B cell (primary cell): ENCODE measurements at regions not wholly inside any gene's neighbourhood (a gene's known extent, or its start where the extent isn't known, plus 50 kb on each side); places are given as distances from the start of the nearest gene placed in this dataset.

Source experiments
- ATAC-seq: fragments of 200-7000 bp; cut with Tn5 transposase; one replicate; pipeline ENCODE4 v1.10.0; 2021; ENCODE audit warnings: low read depth, mild to moderate bottlenecking, moderate number of reproducible peaks, moderate library complexity
- CTCF ChIA-PET: fragments of 350-600 bp; sonication (Branson Sonifier 250); formaldehyde crosslinking; loops from one replicate; lab custom pipeline; 2021; ENCODE audit warnings: antibody characterized with exemption, inconsistent platforms; lab: Charles Lee
- POLR2A ChIA-PET: fragments of 350-600 bp; sonication (Branson Sonifier 250); formaldehyde crosslinking; loops from one replicate; lab custom pipeline; 2021; ENCODE audit warnings: antibody characterized with exemption; lab: Charles Lee
- DNase-seq: peaks from one replicate; pipeline ENCODE4 v3.0.0; 2013
- H2AFZ ChIP-seq: 2 replicates; pipeline ENCODE4 v1.6.1; 2012; ENCODE audit warnings: mild to moderate bottlenecking, low read depth, low read length; ENCODE audit not compliant: insufficient read depth, poor library complexity, severe bottlenecking
- H3K27ac ChIP-seq, 2 donors: 1 replicate in 1 of 2; 2 replicates in 1 of 2; pipeline ENCODE4 v1.5.1; 2012 to 2013; ENCODE audit warnings: low read length in 2 of 2, mild to moderate bottlenecking in 2 of 2, moderate library complexity in 1 of 2
- H3K27me3 ChIP-seq, 4 experiments: fragments of 200-600 bp in 1 of 4; sonication (generic) in 1 of 4; replicated peaks in 1 of 4; 1 replicate in 2 of 4; 2 replicates in 2 of 4; pipeline versions ENCODE4 v1.6.1 to v1.7.0; 2013 to 2016; ENCODE audit warnings: low read length in 3 of 4, mild to moderate bottlenecking in 2 of 4, mixed read lengths in 1 of 4, moderate library complexity in 1 of 4; ENCODE audit not compliant: insufficient read depth in 4 of 4, control insufficient read depth in 3 of 4; ENCODE audit errors: control extremely low read depth in 1 of 4
- H3K36me3 ChIP-seq, 2 experiments: replicated peaks in 1 of 2; 1 replicate in 1 of 2; 2 replicates in 1 of 2; pipeline versions ENCODE4 v1.6.1 to v1.7.1; 2013; ENCODE audit warnings: low read length in 1 of 2; ENCODE audit not compliant: insufficient read depth in 2 of 2, control insufficient read depth in 1 of 2; ENCODE audit errors: control extremely low read depth in 1 of 2, extremely low read depth in 1 of 2
- H3K4me1 ChIP-seq, 2 donors: fragments of 200-600 bp in 1 of 2; sonication (generic) in 1 of 2; 1 replicate in 1 of 2; 2 replicates in 1 of 2; pipeline versions ENCODE4 v1.5.1 to v1.6.1; 2013 to 2017; ENCODE audit warnings: low read length in 2 of 2; ENCODE audit not compliant: control insufficient read depth in 2 of 2, insufficient read depth in 2 of 2
- H3K4me2 ChIP-seq: replicated peaks from 2 replicates; pipeline ENCODE3; 2012; ENCODE audit warnings: mild to moderate bottlenecking, low read depth, low read length; ENCODE audit not compliant: poor library complexity, severe bottlenecking
- H3K4me3 ChIP-seq, 5 experiments: fragments of 200-600 bp in 1 of 5; sonication (generic) in 1 of 5; 1 replicate in 3 of 5; 2 replicates in 2 of 5; pipeline versions ENCODE4 v1.5.1 to v1.7.0; 2011 to 2016; ENCODE audit warnings: low read length in 4 of 5, mild to moderate bottlenecking in 4 of 5, low read depth in 2 of 5, control low read depth in 1 of 5, moderate library complexity in 1 of 5; ENCODE audit not compliant: insufficient read depth in 1 of 5; ENCODE audit errors: control extremely low read depth in 1 of 5, extremely low read depth in 1 of 5
- H3K79me2 ChIP-seq: fragments of 200-600 bp; sonication (generic); one replicate; pipeline ENCODE4 v1.6.0; 2016; ENCODE audit warnings: low read length; ENCODE audit not compliant: control insufficient read depth, insufficient read depth
- H3K9ac ChIP-seq: fragments of 200-600 bp; sonication (generic); 2 replicates; pipeline ENCODE4 v1.6.1; 2017; ENCODE audit warnings: mild to moderate bottlenecking, low read length, moderate library complexity
- H3K9me3 ChIP-seq, 3 donors: one replicate each; pipeline versions ENCODE4 v1.6.1 to v1.7.1; 2013; ENCODE audit warnings: low read length in 2 of 3; ENCODE audit not compliant: control insufficient read depth in 2 of 3, insufficient read depth in 1 of 3; ENCODE audit errors: control extremely low read depth in 1 of 3
- H4K20me1 ChIP-seq: 2 replicates; pipeline ENCODE4 v1.6.0; 2012; ENCODE audit warnings: mild to moderate bottlenecking, low read length; ENCODE audit not compliant: insufficient read depth, control insufficient read depth, poor library complexity, severe bottlenecking
- H3K27ac Mint-ChIP-seq: one replicate; pipeline ENCODE4 v1.8.0; 2021; ENCODE audit warnings: mixed read lengths
- H3K27me3 Mint-ChIP-seq: one replicate; pipeline ENCODE4 v1.8.0; 2021; ENCODE audit warnings: mixed read lengths
- H3K4me1 Mint-ChIP-seq: one replicate; pipeline ENCODE4 v1.8.0; 2021; ENCODE audit warnings: mixed read lengths
- H3K4me3 Mint-ChIP-seq: one replicate; pipeline ENCODE4 v1.8.0; 2021; ENCODE audit warnings: mixed read lengths
- H3K9me3 Mint-ChIP-seq: one replicate; pipeline ENCODE4 v1.8.0; 2022; ENCODE audit warnings: mixed read lengths; ENCODE audit not compliant: insufficient read depth
- EZH2 ChIP-seq: IDR thresholded peaks from 2 replicates; pipeline ENCODE4 v1.6.1; 2012; ENCODE audit warnings: borderline replicate concordance, low read depth, mild to moderate bottlenecking, moderate library complexity, low read length; ENCODE audit not compliant: insufficient read depth, poor library complexity, severe bottlenecking
- WGBS: methylation state at CpG from one replicate; pipeline ENCODE4 v1.1.5; 2013; ENCODE audit warnings: missing lambda C conversion rate; ENCODE audit not compliant: insufficient coverage; 5-methylcytosine and 5-hydroxymethylcytosine counted together
- intact Hi-C: fragments of 100-400 bp; cut with micrococcal nuclease; formaldehyde crosslinking; loops from one replicate; pipeline ENCODE4 v1.10.0; 2022
- TF ChIP-seq, protein P1 (sequence below): fragments of 200-600 bp; IDR thresholded peaks from one replicate; pipeline ENCODE4 v1.8.0; 2022; ENCODE audit warnings: antibody characterized with exemption, mild to moderate bottlenecking

DNA sequence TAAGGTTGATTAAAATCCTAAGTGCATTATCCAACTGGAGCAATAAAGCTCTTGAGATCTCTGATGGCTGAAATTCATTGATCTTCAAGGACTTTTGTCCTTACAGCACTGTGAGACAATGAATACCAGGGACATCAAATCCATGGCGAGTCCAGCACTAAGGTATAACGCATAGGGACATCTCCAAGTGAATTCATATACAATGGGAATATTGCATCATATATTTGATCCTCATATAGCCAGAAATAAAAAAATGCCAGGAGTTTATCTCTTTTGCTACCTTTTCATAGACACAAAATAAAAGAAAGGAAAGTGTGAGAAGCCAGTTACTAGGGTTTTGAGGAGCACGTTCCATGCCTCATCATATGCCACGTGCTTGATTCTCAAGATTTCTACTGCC, 112.5 kb upstream of the CDH13 start:
- ATAC-seq, result no peak
- H3K4me2 ChIP-seq, result no peak overlapping the region
- no peak overlapping the region for H3K4me3 Mint-ChIP-seq
- no peak for TF ChIP-seq EZH2
- TF ChIP-seq, protein P1, sequence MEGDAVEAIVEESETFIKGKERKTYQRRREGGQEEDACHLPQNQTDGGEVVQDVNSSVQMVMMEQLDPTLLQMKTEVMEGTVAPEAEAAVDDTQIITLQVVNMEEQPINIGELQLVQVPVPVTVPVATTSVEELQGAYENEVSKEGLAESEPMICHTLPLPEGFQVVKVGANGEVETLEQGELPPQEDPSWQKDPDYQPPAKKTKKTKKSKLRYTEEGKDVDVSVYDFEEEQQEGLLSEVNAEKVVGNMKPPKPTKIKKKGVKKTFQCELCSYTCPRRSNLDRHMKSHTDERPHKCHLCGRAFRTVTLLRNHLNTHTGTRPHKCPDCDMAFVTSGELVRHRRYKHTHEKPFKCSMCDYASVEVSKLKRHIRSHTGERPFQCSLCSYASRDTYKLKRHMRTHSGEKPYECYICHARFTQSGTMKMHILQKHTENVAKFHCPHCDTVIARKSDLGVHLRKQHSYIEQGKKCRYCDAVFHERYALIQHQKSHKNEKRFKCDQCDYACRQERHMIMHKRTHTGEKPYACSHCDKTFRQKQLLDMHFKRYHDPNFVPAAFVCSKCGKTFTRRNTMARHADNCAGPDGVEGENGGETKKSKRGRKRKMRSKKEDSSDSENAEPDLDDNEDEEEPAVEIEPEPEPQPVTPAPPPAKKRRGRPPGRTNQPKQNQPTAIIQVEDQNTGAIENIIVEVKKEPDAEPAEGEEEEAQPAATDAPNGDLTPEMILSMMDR, result no peak
- H3K4me1 ChIP-seq, result no peaks in the 10 kb centered on the region
- H3K27me3 ChIP-seq, result no peaks in the 10 kb centered on the region
- peaks cover 5% of the 10 kb centered on the region for H3K27me3 Mint-ChIP-seq
- H4K20me1 ChIP-seq, result no peaks in the 10 kb centered on the region
- H3K27ac Mint-ChIP-seq, result no peak overlapping the region
- no peak overlapping the region for H2AFZ ChIP-seq
- no peaks in the 10 kb centered on the region for H3K36me3 ChIP-seq
- CTCF ChIA-PET, result no interaction called here
- no peak overlapping the region for H3K9ac ChIP-seq
- no peaks in the 10 kb centered on the region for H3K4me1 Mint-ChIP-seq
- POLR2A ChIA-PET, result no interaction called here
- no peaks in the 10 kb centered on the region for H3K9me3 ChIP-seq
- 100% methylated on average over 2 of the region's 4 CpGs for WGBS
- no peak overlapping the region for H3K4me3 ChIP-seq
- no peaks in the 10 kb centered on the region for H3K79me2 ChIP-seq
- intact Hi-C loops, result no loop called here
- H3K27ac ChIP-seq, result no peak overlapping the region
- no peak for DNase-seq
- H3K9me3 Mint-ChIP-seq, result no peaks in the 10 kb centered on the region

DNA sequence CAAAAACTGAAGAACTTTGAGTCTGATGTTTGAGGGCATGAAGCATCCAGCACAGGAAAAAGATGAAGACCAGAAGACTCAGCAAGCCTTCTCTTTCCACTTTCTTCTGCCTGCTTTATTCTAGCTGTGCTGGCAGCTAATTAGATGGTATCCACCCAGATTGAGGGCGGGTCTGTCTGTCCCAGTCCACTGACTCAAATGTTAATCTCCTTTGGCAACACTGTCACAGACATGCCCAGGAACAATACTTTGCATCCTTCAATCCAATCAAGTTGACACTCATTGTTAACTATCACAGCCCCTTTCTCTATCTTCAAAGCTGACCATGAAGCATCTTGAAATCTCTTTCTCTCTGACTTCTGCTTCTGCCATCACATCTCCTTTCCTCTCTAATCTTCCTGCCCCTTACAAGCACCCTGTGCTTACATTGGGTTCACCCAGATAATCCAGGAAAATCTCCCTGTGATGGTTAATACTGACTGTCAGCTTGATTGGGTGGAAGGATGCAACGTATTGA, 115.9 kb upstream of the CDH13 start:
- intact Hi-C loops, result no loop called here
- Mint-ChIP-seq H3K4me3 (no peak overlapping the region), H3K27ac (no peak overlapping the region), H3K27me3 (peaks cover 5% of the 10 kb centered on the region), H3K4me1 (no peaks in the 10 kb centered on the region), H3K9me3 (peaks cover 9% of the 10 kb centered on the region)
- 83% methylated on average over 2 of the region's 2 CpGs for WGBS
- Histone ChIP-seq H3K4me1 (no peaks in the 10 kb centered on the region), H2AFZ (no peak overlapping the region), H3K27ac (no peak overlapping the region), H4K20me1 (no peaks in the 10 kb centered on the region), H3K27me3 (no peaks in the 10 kb centered on the region), H3K36me3 (no peaks in the 10 kb centered on the region), H3K9ac (no peak overlapping the region), H3K4me2 (no peak overlapping the region), H3K9me3 (peaks cover 0 to 23% (median 5%) of the 10 kb centered on the region in 3 donors), H3K79me2 (no peaks in the 10 kb centered on the region), H3K4me3 (no peak overlapping the region)
- ATAC-seq, result no peak
- no peak for DNase-seq
- CTCF ChIA-PET, result no interaction called here
- POLR2A ChIA-PET, result no interaction called here
- no peak for TF ChIP-seq EZH2
- TF ChIP-seq, protein P1, result no peak
